ENCODE measurements at regions not wholly inside any gene's neighbourhood (a gene's known extent, or its start where the extent isn't known, plus 50 kb on each side); places are given as distances from the start of the nearest gene placed in this dataset.

GRCh38 chr14:103259184-103259583 lies 74.9 kb upstream of the EIF5 start:
- Histone ChIP-seq H3K9ac (ENCODE audit: low read length in 5 of 5) (no peak overlapping the region), H3K27me3 (ENCODE audit: control insufficient read depth in 5 of 5, insufficient read depth in 4 of 5, low read length in 5 of 5) (no peaks in the 10 kb centered on the region), H3K9me3 (ENCODE audit: control insufficient read depth in 5 of 5, low read length in 5 of 5) (peaks cover 0 to 6% (median 0%) of the 10 kb centered on the region in 5 donors), H3K4me1 (ENCODE audit: control insufficient read depth in 5 of 5, insufficient read depth in 5 of 5, low read length in 5 of 5) (peaks cover 5 to 12% (median 11%) of the 10 kb centered on the region in 5 donors), H3K27ac (ENCODE audit: low read depth, low read length) (no peak overlapping the region), H3K36me3 (ENCODE audit: control insufficient read depth in 5 of 5, insufficient read depth in 5 of 5, low read length in 5 of 5) (no peaks in the 10 kb centered on the region), H3K4me3 (ENCODE audit: low read depth in 1 of 5, low read length in 5 of 5) (no peak overlapping the region)

- Histone ChIP-seq H3K9ac (ENCODE audit: low read length in 5 of 5) (peak overlapping the region; percentile 60 to 83 (median 81)), H3K9me3 (ENCODE audit: control insufficient read depth in 5 of 5, low read length in 5 of 5) (peaks cover 0 to 6% (median 0%) of the 10 kb centered on the region in 5 donors), H3K36me3 (ENCODE audit: control insufficient read depth in 5 of 5, insufficient read depth in 5 of 5, low read length in 5 of 5) (no peaks in the 10 kb centered on the region), H3K27me3 (ENCODE audit: control insufficient read depth in 5 of 5, insufficient read depth in 4 of 5, low read length in 5 of 5) (no peaks in the 10 kb centered on the region), H3K27ac (ENCODE audit: low read depth, low read length) (peak overlapping the region; percentile 90), H3K4me3 (ENCODE audit: low read depth in 1 of 5, low read length in 5 of 5) (peak overlapping the region; percentile 69 to 84 (median 77)), H3K4me1 (ENCODE audit: control insufficient read depth in 5 of 5, insufficient read depth in 5 of 5, low read length in 5 of 5) (peaks cover 5 to 12% (median 11%) of the 10 kb centered on the region in 5 donors)
Measured at GRCh38 chr14:103259801-103260628, 74.0 kb upstream of the EIF5 start.

- H3K27me3 ChIP-seq (ENCODE audit: control insufficient read depth in 5 of 5, insufficient read depth in 4 of 5, low read length in 5 of 5): no peaks in the 10 kb centered on the region
Measured at GRCh38 chr14:103260629-103261124, 73.4 kb upstream of the EIF5 start.

GRCh38 chr14:103267226-103267910 lies 66.7 kb upstream of the EIF5 start:
- peaks cover 0 to 6% (median 2%) of the 10 kb centered on the region in 5 donors for H3K27me3 ChIP-seq (ENCODE audit: control insufficient read depth in 5 of 5, insufficient read depth in 4 of 5, low read length in 5 of 5)
- H3K27ac ChIP-seq (ENCODE audit: low read depth, low read length): no peak overlapping the region
- no peaks in the 10 kb centered on the region for H3K4me1 ChIP-seq (ENCODE audit: control insufficient read depth in 5 of 5, insufficient read depth in 5 of 5, low read length in 5 of 5)

More at GRCh38 chr14:103260629-103261124, 73.4 kb upstream of the EIF5 start:
- Histone ChIP-seq H3K4me3 (ENCODE audit: low read depth in 1 of 5, low read length in 5 of 5) (peak overlapping the region; percentile 69 to 84 (median 77)), H3K4me1 (ENCODE audit: control insufficient read depth in 5 of 5, insufficient read depth in 5 of 5, low read length in 5 of 5) (peaks cover 5 to 12% (median 11%) of the 10 kb centered on the region in 5 donors), H3K36me3 (ENCODE audit: control insufficient read depth in 5 of 5, insufficient read depth in 5 of 5, low read length in 5 of 5) (no peaks in the 10 kb centered on the region), H3K9ac (ENCODE audit: low read length in 5 of 5) (peak overlapping the region; percentile 60 to 83 (median 81)), H3K27ac (ENCODE audit: low read depth, low read length) (peak overlapping the region; percentile 90), H3K9me3 (ENCODE audit: control insufficient read depth in 5 of 5, low read length in 5 of 5) (peaks cover 0 to 6% (median 0%) of the 10 kb centered on the region in 5 donors)

GRCh38 chr14:103271189-103271588 lies 62.8 kb upstream of the EIF5 start:
- H3K4me3 ChIP-seq (ENCODE audit: low read depth in 1 of 5, low read length in 5 of 5): no peak overlapping the region
- H3K9ac ChIP-seq (ENCODE audit: low read length in 5 of 5): no peak overlapping the region
- H3K4me1 ChIP-seq (ENCODE audit: control insufficient read depth in 5 of 5, insufficient read depth in 5 of 5, low read length in 5 of 5): peaks cover 0 to 16% (median 13%) of the 10 kb centered on the region in 5 donors
- H3K36me3 ChIP-seq (ENCODE audit: control insufficient read depth in 5 of 5, insufficient read depth in 5 of 5, low read length in 5 of 5): no peaks in the 10 kb centered on the region
- peaks cover 0 to 2% (median 0%) of the 10 kb centered on the region in 5 donors for H3K9me3 ChIP-seq (ENCODE audit: control insufficient read depth in 5 of 5, low read length in 5 of 5)
- H3K27ac ChIP-seq (ENCODE audit: low read depth, low read length): no peak overlapping the region
- peaks cover 19 to 29% (median 25%) of the 10 kb centered on the region in 5 donors for H3K27me3 ChIP-seq (ENCODE audit: control insufficient read depth in 5 of 5, insufficient read depth in 4 of 5, low read length in 5 of 5)

More at GRCh38 chr14:103267226-103267910, 66.7 kb upstream of the EIF5 start:
- Histone ChIP-seq H3K36me3 (ENCODE audit: control insufficient read depth in 5 of 5, insufficient read depth in 5 of 5, low read length in 5 of 5) (no peaks in the 10 kb centered on the region), H3K9ac (ENCODE audit: low read length in 5 of 5) (no peak overlapping the region), H3K9me3 (ENCODE audit: control insufficient read depth in 5 of 5, low read length in 5 of 5) (peaks cover 0 to 2% (median 0%) of the 10 kb centered on the region in 5 donors), H3K4me3 (ENCODE audit: low read depth in 1 of 5, low read length in 5 of 5) (no peak overlapping the region)

GRCh38 chr14:103273145-103273744 lies 60.8 kb upstream of the EIF5 start:
- Histone ChIP-seq H3K4me1 (ENCODE audit: control insufficient read depth in 5 of 5, insufficient read depth in 5 of 5, low read length in 5 of 5) (peaks cover 0 to 16% (median 13%) of the 10 kb centered on the region in 5 donors), H3K4me3 (ENCODE audit: low read depth in 1 of 5, low read length in 5 of 5) (peak overlapping the region in 4 of 5 donors; percentile 22 to 42 (median 28)), H3K9ac (ENCODE audit: low read length in 5 of 5) (no peak overlapping the region), H3K36me3 (ENCODE audit: control insufficient read depth in 5 of 5, insufficient read depth in 5 of 5, low read length in 5 of 5) (no peaks in the 10 kb centered on the region), H3K9me3 (ENCODE audit: control insufficient read depth in 5 of 5, low read length in 5 of 5) (peaks cover 0 to 3% (median 0%) of the 10 kb centered on the region in 5 donors), H3K27me3 (ENCODE audit: control insufficient read depth in 5 of 5, insufficient read depth in 4 of 5, low read length in 5 of 5) (peaks cover 19 to 41% (median 31%) of the 10 kb centered on the region in 5 donors), H3K27ac (ENCODE audit: low read depth, low read length) (no peak overlapping the region)

GRCh38 chr14:103273745-103274615 lies 60.1 kb upstream of the EIF5 start:
- Histone ChIP-seq H3K27me3 (ENCODE audit: control insufficient read depth in 5 of 5, insufficient read depth in 4 of 5, low read length in 5 of 5) (peaks cover 19 to 41% (median 32%) of the 10 kb centered on the region in 5 donors), H3K27ac (ENCODE audit: low read depth, low read length) (no peak overlapping the region), H3K4me3 (ENCODE audit: low read depth in 1 of 5, low read length in 5 of 5) (peak overlapping the region in 4 of 5 donors; percentile 6 to 42 (median 28))

GRCh38 chr14:103275000-103275399 lies 59.0 kb upstream of the EIF5 start:
- no peak overlapping the region for H3K9ac ChIP-seq (ENCODE audit: low read length in 5 of 5)
- H3K27me3 ChIP-seq (ENCODE audit: control insufficient read depth in 5 of 5, insufficient read depth in 4 of 5, low read length in 5 of 5): peaks cover 23 to 44% (median 36%) of the 10 kb centered on the region in 5 donors
- no peak overlapping the region for H3K4me3 ChIP-seq (ENCODE audit: low read depth in 1 of 5, low read length in 5 of 5)
- peaks cover 0 to 24% (median 20%) of the 10 kb centered on the region in 5 donors for H3K4me1 ChIP-seq (ENCODE audit: control insufficient read depth in 5 of 5, insufficient read depth in 5 of 5, low read length in 5 of 5)
- H3K27ac ChIP-seq (ENCODE audit: low read depth, low read length): no peak overlapping the region
- peaks cover 0 to 3% (median 0%) of the 10 kb centered on the region in 5 donors for H3K9me3 ChIP-seq (ENCODE audit: control insufficient read depth in 5 of 5, low read length in 5 of 5)
- H3K36me3 ChIP-seq (ENCODE audit: control insufficient read depth in 5 of 5, insufficient read depth in 5 of 5, low read length in 5 of 5): no peaks in the 10 kb centered on the region

More at GRCh38 chr14:103273745-103274615, 60.1 kb upstream of the EIF5 start:
- no peak overlapping the region for H3K9ac ChIP-seq (ENCODE audit: low read length in 5 of 5)
- no peaks in the 10 kb centered on the region for H3K36me3 ChIP-seq (ENCODE audit: control insufficient read depth in 5 of 5, insufficient read depth in 5 of 5, low read length in 5 of 5)
- peaks cover 0 to 18% (median 13%) of the 10 kb centered on the region in 5 donors for H3K4me1 ChIP-seq (ENCODE audit: control insufficient read depth in 5 of 5, insufficient read depth in 5 of 5, low read length in 5 of 5)
- H3K9me3 ChIP-seq (ENCODE audit: control insufficient read depth in 5 of 5, low read length in 5 of 5): peaks cover 0 to 3% (median 0%) of the 10 kb centered on the region in 5 donors

GRCh38 chr14:103277931-103278330 lies 56.1 kb upstream of the EIF5 start:
- Histone ChIP-seq H3K9me3 (ENCODE audit: control insufficient read depth in 5 of 5, low read length in 5 of 5) (peaks cover 0 to 3% (median 0%) of the 10 kb centered on the region in 5 donors), H3K4me1 (ENCODE audit: control insufficient read depth in 5 of 5, insufficient read depth in 5 of 5, low read length in 5 of 5) (peaks cover 0 to 23% (median 20%) of the 10 kb centered on the region in 5 donors), H3K36me3 (ENCODE audit: control insufficient read depth in 5 of 5, insufficient read depth in 5 of 5, low read length in 5 of 5) (no peaks in the 10 kb centered on the region), H3K9ac (ENCODE audit: low read length in 5 of 5) (no peak overlapping the region), H3K27ac (ENCODE audit: low read depth, low read length) (no peak overlapping the region), H3K4me3 (ENCODE audit: low read depth in 1 of 5, low read length in 5 of 5) (no peak overlapping the region), H3K27me3 (ENCODE audit: control insufficient read depth in 5 of 5, insufficient read depth in 4 of 5, low read length in 5 of 5) (peaks cover 20 to 48% (median 33%) of the 10 kb centered on the region in 5 donors)

Measured in subcutaneous abdominal adipose tissue (tissue), 5 donors.